ENCODE measurements at regions not wholly inside any gene's neighbourhood (a gene's known extent, or its start where the extent isn't known, plus 50 kb on each side); places are given as distances from the start of the nearest gene placed in this dataset.

DNA sequence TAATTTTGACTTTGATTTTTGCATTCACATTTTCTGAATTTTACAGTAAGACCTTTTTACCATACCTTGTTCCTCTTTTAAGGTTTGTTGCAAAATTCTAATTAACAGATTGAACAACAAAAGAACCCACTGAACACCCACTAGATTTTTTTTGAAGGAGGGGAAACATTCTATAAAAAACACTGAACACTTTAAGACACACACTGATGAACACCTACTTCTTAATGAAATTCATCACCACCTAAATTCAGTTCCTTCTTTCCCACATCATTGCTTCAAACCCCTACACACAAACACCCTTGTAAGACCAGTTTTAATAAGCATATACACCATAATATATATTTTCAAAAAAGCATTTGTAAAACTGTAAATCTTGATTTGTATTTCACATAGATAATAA is 559.0 kb upstream of the MEF2C start:
- DNase-seq (no peak), ATAC-seq (no peak)
- intact Hi-C loops (cut with DNase I): no loop called here

DNA sequence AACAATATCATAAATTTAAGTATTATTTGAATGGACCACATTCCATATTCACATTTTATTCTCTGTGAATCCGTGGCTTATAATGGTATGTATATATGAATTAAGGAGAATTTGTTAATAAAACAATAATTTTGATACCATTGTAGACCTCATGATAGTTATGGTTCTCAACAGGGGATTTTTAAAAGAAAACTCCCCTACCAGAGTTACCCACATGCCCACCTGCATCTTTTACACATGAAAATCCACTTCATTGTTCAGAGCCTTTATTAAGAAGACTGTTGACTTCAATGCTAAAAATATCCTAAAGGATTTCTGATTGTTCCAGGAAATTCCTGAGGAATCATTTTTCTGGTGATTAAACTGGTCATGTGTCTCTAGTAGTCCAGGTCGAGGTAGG is 557.7 kb upstream of the MEF2C start:
- DNase-seq: no peak
- intact Hi-C loops (cut with DNase I): no loop called here
- no peak for ATAC-seq

GRCh38 chr5:89437450-89438435 is 554.8 kb upstream of the MEF2C start:
- no peak for ATAC-seq
- intact Hi-C loops (cut with DNase I): no loop called here
- DNase-seq: no peak

GRCh38 chr5:89436464-89436863 is 553.5 kb upstream of the MEF2C start:
- intact Hi-C loops (cut with DNase I): no loop called here
- DNase-seq (no peak), ATAC-seq (no peak)

- intact Hi-C loops (cut with DNase I): no loop called here
- no peak for ATAC-seq
- DNase-seq: no peak
Measured at GRCh38 chr5:89435347-89435746, 552.4 kb upstream of the MEF2C start.

- DNase-seq: no peak
- intact Hi-C loops (cut with DNase I): no loop called here
- ATAC-seq: no peak
Measured at GRCh38 chr5:89428624-89429023, 545.6 kb upstream of the MEF2C start.

DNA sequence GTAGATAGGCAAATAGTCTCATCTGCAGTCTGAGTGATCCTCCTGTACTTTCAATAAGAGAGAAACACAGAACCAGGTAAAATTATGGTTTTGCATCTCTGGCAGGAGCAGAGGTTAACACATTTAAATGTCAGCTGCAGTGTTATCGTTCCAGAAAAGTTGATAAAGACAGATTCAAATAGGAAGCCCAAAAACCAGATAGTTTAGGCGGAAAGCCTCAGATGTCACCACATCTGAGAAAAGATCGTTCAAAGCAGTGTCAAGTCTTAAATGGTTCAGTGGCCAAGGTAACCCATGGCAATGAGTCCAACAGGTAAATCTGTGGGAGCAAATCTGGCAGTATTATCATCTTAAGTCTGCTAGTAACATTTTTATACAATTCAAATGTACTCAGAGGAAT is 542.1 kb upstream of the MEF2C start:
- ATAC-seq (no peak), DNase-seq (no peak)
- intact Hi-C loops (cut with DNase I): no loop called here

GRCh38 chr5:89421035-89421434 is 538.1 kb upstream of the MEF2C start:
- intact Hi-C loops (cut with DNase I): no loop called here
- ATAC-seq (peak in 1 of 2 donors; percentile 54), DNase-seq (no peak)

DNA sequence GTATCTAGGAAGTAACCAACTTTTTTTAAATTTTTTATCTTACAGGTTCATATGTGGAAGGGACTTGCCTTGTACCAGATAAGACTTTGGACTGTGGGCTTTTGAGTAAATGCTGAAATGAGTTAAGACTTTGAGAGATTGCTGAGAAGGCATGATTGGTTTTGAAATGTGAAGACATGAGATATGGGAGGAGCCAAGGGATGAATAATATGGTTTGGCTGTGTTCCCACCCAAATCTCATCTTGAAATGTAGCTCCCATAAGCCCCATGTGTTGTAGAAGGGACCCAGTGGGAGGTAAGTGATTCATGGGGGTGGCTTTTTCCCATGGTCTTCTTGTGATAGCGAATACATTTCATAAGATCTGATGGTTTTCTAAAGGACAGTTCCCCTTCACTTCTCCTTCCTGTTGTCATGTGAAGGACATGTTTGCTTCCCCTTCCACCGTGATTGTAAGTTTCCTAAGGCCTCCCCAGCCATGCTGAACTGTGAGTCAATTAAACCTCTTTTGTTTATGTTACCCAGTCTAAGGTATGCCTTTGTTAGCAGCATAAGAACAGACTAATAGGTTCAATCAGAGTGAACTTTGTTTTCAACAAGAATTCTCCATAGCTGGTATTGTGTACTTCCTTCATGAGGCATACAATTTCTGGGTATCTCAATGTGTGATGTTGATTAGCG is 535.6 kb upstream of the MEF2C start:
- intact Hi-C loops (cut with DNase I): no loop called here
- no peak for DNase-seq
- no peak for ATAC-seq

GRCh38 chr5:89417990-89418389 is 535.0 kb upstream of the MEF2C start:
- intact Hi-C loops (cut with DNase I): no loop called here
- ATAC-seq (no peak), DNase-seq (no peak)

DNA sequence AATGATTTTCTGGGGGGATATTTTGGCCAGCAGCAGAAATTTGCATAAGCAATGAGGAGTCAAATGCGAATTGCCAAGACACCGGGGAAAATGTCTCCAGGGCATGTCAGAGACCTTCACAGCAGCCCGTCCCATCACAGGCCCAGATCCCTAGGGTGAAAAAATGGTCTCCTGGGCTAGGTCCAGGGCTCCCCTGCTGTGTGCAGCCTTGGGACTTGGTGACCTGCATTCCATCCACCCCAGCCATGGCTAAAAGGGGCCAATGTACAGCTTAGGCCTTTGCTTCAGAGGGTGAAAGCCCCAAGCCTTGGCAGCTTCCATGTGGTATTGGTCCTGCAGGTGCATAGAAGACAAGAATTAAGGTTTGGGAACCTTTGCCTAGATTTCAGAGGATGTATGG is 534.5 kb upstream of the MEF2C start:
- intact Hi-C loops (cut with DNase I): no loop called here

GRCh38 chr5:89411891-89412290 is 528.9 kb upstream of the MEF2C start:
- DNase-seq: no peak
- ATAC-seq: no peak
- intact Hi-C loops (cut with DNase I): no loop called here

More for the DNA sequence above, 534.5 kb upstream of the MEF2C start:
- DNase-seq (no peak), ATAC-seq (no peak)

GRCh38 chr5:89407054-89407453 is 524.1 kb upstream of the MEF2C start:
- DNase-seq (no peak), ATAC-seq (no peak)
- intact Hi-C loops (cut with DNase I): no loop called here

DNA sequence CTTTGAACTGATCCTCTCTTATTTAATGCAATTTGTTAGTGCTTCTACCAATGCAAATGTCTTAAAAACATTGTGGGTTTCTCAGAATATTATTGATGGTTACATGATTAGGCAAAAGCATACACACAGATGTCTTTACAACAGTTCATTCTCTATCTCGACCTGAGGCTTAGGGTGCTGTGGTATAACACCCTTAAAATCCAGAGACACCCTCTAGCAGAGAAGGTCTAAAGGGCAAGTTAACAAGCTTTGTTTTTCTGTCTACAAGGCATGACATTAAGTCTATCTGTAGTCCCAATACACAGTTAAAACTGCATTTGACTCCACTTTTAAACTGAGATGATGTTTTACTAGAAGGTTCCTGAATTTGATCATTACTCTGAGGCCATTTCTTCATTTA is 518.7 kb upstream of the MEF2C start:
- ATAC-seq: no peak
- DNase-seq: no peak
- intact Hi-C loops (cut with DNase I): no loop called here

DNA sequence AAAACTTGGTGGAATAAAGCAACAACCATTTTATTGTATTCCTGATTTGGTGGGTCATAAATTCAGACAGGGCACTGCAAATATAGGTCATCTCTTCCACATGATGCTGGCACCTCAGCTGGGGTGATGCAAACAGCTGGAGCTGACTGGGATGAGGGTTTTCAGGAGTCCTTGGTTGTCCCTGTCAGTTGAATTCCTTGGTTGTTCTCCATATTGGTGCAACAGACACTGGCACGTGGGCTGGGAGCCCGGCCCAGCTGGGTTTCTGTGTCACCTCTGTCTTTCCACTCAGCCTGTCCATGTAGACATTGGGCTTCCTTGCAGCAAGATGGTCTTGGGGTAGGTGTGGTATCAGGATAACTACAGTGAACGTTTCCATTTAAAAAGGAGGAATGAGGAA is 518.0 kb upstream of the MEF2C start:
- DNase-seq: no peak
- intact Hi-C loops (cut with DNase I): no loop called here
- no peak for ATAC-seq

GRCh38 chr5:89399548-89399947 is 516.6 kb upstream of the MEF2C start:
- intact Hi-C loops (cut with DNase I): no loop called here
- ATAC-seq: no peak
- no peak for DNase-seq

GRCh38 chr5:89397096-89397495 is 514.1 kb upstream of the MEF2C start:
- intact Hi-C loops (cut with DNase I): no loop called here
- no peak for DNase-seq
- ATAC-seq: peak in 1 of 2 donors; percentile 61

GRCh38 chr5:89396278-89396954 is 513.4 kb upstream of the MEF2C start:
- intact Hi-C loops (cut with DNase I): no loop called here
- DNase-seq (no peak), ATAC-seq (peak; percentile 55 to 81)

DNA sequence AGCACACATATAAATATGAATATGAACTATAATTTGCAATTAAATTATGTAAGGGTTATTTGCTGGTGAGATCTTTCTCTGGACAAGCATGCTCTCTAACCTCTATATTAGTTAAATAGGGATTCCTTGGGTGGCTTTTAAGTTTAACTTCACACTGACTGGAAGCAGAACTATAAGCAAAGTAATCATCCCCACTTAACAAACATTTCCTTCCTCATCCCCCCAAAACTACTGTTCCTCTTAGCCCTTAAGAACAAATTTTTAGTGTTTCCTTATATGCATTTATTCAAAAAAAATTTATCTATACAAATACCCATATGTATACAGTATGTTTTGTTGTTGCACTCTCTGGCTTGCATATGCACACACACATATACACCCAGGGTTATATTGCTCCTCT is 512.1 kb upstream of the MEF2C start:
- ATAC-seq (no peak), DNase-seq (no peak)
- intact Hi-C loops (cut with DNase I): no loop called here

DNA sequence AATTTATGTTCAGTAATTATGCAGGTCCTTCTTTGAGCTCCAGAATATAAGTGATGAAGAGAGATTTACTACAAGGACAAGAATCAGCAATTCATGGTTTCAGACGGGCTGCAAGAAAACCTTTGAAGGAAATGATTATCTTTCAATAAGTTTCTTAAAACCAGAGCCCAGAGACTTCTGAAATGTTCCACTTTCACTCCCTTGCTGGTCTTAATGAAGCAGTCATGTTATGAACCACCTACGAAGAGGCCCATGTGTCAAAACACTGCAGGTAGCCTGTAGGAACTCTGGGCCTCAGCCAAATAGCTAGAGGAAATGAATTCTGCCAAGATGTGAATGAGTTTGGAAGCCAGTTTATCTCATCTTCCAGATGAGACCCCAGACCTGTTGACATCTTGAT is 505.9 kb upstream of the MEF2C start:
- intact Hi-C loops (cut with DNase I): no loop called here
- DNase-seq (no peak), ATAC-seq (no peak)
